Stimulated activated CD4-positive, alpha-beta T cell treated with anti-CD3 and anti-CD28 coated beads, Interleukin-15, amount 100 ng/mL, for 48 hours (primary cell): ENCODE measurements at regions not wholly inside any gene's neighbourhood (a gene's known extent, or its start where the extent isn't known, plus 50 kb on each side); places are given as distances from the start of the nearest gene placed in this dataset.
"Not testable (repeated sequence)": the region's sequence is repeated elsewhere in the genome, so short reads cannot be mapped to it uniquely, and the experiment has no call there.

Source experiments
- DNase-seq, 2 donors: peaks; one replicate each; pipeline ENCODE4 v3.0.0-alpha.2; 2020; ENCODE audit warnings: low read depth in 2 of 2

DNA sequence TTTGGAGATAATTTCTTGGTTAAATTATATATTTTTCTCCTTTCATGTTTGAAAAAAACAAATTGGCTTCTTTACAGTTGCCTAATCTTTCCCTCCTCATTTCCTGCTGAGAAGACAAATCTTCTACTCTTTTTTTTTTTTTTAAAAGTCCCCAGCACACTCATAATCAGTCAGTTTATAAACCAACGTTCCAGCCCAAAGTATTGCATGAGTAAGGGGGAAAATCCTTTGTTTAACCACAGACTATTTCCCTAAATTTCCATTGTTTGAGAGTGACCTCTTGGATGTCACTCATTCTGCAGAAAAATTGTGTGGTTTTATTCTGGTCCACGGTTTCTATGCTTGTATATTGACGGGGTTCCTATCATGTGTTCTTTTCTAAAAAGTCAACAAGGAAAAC lies 55.1 kb upstream of the TLR4 start:
- no peak for DNase-seq

DNA sequence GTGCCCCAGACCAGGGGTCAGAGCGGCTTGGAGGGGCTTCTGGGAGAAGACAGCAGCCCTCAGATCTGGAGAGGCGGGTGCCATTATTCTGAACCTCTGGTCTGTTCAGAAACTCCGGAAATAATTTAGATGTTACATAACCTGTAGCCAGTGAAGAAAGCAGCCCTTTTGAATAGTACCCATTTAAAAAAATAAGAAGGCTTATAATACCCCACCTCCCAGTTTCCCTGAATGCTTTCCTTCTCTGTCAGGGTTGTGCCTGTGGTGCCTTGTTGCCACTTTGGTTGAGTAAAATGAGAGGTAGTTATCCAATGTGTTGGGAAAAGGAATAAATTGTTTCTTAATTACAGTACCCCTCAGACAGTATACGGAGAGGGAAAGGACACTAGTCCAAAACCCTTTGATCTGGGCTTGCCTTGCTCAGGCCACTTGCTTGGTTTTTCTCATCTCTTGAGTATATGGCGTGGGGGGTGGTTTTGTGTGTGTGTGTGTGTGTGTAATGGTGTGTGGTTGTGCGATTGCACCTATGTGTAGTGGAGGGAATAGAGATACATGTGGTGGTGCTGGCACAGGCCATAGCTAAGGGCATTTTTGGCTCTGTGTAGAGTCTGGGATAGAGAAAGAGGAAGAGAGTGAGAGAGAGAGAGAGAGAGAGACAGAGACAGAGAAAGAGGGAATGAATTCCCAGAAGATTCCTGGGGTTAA lies 59.1 kb upstream of the TLR4 start:
- DNase-seq = no peak

DNA sequence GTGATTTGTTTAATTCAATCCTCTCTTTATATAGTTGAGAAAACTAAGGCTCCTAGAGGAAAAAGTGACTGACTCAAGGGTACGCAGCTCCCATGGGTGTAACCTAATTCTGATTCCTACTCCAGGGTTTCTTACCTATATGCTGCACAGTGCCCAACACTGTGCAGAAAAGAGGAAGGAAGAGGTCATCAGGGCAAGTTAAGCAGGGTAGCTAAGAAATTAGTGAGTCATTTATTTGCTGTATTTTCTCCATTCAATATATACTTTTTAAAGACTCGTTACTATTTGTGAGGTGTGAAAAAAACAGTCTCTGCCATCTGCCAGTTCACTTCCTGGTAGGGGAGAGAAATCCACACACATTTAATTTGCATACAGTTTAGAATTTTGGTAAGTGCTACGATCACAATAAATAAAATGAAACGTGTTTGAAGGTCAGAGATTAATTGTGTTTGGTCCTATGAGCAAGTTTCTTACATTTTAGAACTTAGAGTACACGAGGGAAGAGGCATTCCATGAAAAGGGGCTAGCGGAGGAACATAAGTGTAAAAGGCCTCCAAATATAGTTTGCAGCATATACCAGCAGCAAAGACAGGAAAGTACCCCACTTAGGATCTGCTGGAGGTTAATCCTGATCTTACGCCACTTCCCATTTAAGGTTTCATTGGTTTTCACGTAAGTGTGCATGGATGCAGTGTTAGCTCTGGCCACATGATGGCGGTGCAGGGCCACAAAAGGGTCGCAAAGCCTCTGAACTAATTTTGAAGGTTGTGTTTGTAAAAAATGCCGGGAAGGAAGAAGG lies 59.9 kb upstream of the TLR4 start:
- peak; percentile 5 to 33 for DNase-seq

DNA sequence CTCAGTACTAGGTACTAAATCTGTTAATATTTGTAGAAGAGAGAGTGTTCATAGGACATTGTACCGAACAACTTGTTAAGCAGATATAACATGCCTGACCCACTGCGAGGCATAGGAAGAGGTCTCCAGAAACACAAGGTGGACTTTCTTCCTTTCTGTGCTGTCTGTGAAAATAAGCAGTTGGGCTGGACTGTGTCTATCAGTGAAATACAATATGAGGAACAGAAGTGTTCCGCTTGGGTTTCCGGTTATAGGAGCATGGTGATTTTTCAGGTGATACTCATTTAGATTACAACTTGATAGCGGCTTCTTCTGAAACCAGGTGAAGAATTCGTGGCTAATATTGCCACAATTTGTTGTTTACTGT lies 60.9 kb upstream of the TLR4 start:
- DNase-seq = no peak

DNA sequence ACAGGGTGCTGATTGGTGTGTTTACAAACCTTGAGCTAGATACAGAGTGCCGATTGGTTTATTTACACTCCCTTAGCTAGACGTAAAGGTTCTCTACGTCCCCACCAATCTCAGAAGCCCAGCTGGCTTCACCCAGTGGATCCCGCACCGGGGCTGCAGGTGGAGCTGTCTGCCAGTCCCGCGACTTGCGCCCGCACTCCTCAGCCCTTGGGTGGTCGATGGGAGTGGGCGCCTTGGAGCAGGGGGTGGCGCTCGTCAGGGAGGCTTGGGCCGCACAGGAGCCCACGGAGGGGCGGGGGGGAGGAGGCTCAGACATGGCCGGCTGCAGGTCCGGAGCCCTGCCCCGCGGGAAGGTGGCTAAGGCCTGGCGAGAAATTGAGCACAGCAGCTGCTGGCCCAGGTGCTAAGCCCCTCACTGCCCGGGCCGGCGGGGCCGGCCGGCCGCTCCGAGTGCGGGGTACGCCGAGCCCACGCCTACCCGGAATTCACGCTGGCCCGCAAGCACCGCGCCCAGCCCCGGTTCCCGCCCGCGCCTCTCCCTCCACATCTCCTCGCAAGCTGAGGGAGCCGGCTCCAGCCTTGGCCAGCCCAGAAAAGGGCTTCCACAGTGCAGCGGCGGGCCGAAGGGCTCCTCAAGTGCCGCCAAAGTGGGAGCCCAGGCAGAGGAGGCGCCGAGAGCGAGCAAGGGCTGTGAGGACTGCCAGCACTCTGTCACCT lies 61.5 kb upstream of the TLR4 start:
- not testable (repeated sequence) for DNase-seq

DNA sequence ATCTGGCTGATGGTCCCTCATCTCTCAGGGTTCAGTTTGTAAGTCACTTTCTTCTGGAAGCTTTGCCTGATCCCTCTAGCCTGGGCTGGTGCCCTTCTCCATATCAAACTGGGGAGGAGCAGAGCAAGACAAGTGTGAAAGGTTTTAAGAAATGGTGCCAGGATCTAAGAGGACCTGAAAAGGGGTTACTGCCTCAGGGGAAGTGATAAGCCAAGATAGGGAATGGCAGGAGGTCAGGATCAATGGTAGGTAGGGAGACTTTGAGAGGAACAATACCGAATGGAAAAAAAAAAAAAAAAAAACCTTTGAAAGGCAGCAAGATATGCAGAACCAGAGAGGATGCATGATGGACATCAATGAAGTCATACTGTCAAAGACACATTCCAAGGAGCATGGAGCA lies 67.5 kb upstream of the TLR4 start:
- no peak for DNase-seq

DNA sequence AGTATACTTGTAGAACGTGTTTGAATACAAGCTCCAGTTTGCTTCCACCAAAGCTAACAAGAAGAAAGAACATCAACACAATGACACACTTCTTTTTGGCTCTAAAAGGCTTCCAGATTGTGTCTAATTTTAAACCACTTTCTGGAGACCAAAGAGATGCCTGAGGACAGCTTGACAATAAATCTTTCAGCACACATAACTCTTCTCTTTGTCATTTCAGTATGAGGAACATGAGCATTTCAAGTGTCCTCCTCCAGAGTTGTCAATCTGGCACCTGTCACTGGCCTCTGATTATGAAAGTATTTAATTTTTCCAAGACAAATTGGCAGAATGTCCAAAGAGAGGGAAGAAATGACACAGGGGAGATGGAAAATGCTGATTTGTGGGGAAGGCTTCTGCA lies 79.0 kb upstream of the TLR4 start:
- no peak for DNase-seq

DNA sequence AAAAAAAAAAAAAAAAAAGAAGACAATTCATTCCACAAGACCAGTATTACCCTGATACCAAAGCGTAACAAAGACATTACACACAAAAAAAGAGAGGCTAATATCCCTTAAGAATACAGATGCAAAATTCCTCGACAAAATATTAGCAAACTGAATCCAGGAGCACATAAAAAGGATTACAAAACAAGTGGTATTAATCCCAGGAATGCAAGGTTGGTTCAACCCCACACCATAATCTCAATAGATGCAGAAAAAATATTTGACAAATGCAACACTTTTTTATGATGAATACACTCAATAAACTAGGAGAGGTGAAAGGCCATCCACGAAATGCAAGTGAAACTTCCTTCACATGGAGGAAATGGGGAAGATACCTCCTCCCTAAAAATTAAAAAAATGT lies 80.1 kb upstream of the TLR4 start:
- no peak for DNase-seq

DNA sequence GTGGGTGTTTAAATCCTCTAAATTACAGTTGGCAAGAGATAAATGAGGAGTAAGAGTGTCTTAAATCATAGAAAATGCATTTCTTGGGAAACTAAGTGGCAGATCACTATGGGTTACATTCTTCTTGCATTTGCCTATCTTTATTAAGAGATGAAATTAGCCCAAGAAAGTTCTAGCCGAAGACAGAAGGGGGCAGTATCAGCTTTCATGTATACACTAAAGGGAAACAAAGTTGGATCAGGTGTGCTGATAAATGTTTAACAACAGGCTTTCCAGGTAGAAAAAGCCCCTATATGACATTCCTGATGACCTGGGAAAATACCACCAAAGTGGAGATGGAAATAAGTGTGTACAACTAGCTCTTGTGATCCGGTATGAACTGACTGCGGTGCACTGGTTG lies 81.9 kb upstream of the TLR4 start:
- no peak for DNase-seq

DNA sequence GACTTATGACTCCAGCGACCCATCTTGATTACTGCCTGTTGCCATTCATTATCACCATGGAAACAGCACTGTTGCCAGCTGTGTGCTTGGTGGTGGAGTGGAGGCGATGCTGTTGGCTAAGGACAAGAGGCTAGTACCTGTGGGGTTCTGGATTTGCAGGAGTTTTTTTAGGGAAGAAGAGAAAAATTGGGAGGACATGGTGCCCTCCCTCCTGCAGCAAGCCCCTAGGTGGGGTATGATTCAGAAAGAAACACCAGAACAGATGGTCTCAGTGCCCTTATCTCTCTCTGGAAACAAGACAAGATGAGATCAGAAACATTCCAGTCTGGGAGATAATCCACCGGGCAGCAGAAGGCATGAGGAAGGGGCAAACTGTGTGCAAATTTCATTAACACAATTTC lies 87.8 kb upstream of the TLR4 start:
- DNase-seq = no peak

DNA sequence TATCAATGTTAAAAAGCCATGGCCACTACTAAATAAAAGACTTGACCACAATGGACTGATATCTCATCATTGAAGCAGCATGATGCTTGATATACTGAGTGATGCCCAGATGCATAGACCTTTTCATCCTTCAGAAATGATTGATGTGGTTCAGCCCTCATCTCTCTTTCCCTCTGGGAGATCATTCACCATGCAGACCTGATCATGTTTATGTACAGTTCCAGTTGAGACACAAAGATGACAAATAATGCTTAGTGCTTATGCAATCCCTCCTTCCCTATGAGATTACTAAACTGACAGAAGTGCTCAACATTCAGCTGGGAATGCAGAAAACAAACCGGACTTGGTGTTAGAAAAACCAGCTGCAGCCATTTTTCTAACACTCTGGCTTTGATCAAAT lies 91.9 kb upstream of the TLR4 start:
- DNase-seq = no peak

DNA sequence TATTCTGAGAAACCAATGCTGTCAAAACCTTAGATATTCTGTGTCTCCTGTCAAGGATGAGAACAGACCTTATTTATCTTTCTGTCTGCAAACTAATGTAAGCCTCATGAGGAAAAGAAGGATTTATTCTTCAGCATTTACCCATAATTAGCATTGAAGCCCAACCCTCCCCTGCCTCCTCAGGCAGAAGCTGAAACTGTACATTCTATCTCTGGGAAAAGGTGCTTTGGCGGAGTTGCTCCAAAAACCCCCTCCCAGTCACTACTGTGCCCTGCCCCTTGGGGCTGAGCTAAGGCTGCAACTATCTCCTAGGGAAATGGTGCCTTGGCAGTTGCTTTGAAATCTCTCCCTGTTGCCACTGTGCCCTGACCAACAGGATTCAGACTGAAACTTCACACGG lies 106.2 kb upstream of the TLR4 start:
- no peak for DNase-seq

DNA sequence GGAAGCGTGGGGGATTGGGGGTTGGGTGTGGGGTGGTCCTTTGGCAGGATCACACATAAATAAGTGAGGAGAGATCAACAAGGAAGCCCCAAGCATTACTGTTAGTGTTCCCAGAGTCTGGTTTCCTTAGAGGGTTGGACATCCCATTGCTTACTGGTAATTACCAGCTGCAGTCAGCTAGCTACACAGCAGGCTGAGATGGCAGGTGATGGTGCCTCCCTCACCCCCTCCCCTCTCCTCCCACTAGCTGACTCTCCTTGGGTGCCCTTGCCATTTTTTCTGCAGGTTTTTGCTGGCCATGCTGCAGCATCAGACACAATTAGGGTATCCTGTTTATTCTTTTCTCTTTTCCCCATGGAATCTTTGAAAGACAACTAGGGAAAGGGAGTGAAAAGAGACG lies 107.5 kb upstream of the TLR4 start:
- no peak for DNase-seq

DNA sequence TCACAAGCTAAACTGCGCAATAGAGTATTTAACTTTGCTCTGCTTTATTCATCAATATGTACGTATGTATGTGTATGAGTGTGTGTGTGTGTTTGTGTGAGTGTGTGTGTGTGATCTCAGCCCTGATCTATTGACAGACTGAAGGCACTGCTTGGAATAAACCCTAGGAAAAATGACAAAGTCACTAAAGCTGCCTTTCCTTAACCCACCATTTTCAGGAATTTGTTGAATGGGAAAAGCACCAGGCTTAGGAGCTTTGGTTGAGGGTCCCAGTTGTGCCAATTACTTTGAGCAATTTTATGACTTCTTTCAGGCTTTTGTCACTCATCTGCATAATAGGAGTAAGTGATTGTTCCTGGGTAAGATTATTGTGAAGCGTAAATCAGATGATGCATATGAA lies 108.6 kb upstream of the TLR4 start:
- DNase-seq = no peak

DNA sequence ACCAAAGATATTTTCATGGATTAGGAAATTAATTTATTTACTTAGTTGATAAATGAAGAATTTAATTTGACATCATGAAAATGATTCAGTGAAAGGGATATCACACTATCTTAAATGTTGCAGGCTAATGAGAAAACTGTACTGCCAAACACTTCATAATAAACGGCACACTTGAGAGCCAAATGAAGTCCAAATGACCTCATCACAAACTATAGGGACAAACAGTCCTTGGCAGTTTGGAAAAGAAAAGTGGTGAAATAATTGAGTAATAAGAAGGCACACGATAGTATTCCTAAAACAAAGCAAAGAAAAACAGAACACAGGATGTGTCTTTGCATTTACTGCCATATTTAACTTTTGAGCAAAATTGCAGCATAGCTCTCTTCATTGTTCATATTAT lies 116.9 kb upstream of the TLR4 start:
- no peak for DNase-seq

DNA sequence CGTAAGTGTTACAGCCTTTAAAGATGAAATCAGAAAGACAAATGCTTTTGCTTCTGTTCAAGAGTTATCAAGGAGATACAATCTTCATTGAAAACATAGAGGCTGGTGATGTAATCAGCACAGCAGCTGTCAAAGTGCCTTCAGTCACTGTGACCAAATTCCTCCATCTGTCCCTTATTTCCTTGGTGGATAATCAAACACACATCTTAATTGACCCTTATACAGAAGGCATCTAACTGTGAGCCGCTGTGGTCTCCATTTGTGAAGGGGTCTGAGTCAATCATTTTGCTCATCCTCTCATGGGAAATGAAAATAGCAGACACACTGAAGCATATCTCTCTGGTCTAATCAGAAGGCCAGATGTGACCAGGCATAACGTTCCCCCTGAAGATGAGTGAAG lies 130.1 kb upstream of the TLR4 start:
- no peak for DNase-seq

DNA sequence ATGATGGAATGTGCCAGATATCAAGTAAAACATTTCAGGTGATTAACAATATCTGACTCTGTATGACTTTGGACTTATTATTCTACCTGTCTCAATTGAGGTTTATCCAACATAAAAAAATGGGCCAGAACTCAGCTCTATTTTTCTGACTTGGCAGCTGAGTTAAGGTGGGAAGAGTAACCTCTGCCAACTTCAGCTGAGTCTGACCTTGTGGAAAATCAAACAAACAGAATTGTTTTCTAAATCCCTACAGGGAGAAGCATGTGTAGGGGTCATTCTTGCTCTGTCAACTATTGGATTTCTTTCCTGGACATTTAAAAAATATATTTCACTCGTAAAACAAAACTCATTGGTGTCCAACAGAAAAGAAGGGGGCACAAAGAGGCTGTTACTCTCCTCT lies 139.4 kb upstream of the TLR4 start:
- no peak for DNase-seq

DNA sequence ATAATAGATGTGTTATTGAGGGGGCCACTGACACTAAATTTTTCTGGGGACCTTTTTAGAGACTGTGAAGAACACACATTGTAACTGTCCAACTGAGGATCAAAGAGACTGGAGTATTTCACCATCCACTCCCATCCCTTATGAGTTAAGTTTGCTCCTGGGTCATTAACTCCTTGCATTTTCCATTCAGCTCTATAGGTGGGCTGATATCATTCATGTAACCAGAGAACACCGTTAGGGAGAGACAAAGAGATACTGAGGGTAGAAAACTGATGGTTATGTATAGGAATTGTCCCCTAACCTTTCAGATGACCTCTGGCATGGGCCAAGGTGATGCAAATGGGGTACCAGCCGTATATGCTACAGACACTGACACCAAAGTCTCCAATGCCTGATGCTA lies 142.4 kb upstream of the TLR4 start:
- DNase-seq = no peak

DNA sequence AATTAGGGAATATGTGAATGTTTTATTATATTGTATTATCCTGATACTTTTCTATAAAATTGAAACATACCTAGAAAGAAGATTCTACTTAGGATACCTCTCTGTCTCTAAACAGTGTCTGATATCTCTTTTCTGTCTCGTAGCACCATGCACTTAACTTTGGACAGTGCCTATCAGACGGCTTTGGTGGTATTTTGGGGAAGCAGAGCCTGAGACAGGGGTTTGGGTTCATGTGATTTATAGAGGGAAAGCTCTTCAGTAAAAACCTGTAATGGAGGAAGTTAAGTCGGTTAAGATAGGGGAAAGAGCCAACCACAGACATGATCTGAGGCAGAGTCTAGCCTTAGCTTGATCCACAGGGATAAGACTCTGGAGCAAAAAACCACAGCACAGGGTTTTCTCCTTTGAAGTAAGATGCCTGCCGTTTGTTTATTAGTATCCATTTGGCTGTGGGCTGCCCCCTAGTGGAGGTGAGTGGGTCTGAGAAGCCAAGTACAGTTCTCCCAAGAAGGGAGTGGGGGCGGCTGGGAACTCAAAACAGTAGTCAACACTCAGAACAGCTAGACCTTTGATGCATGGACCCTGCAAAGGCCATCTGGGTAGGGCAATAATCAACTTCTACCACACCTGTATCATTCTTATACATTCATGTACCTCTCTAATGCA lies 141.2 kb upstream of the ASTN2 start:
- peak; percentile 4 to 24 for DNase-seq

DNA sequence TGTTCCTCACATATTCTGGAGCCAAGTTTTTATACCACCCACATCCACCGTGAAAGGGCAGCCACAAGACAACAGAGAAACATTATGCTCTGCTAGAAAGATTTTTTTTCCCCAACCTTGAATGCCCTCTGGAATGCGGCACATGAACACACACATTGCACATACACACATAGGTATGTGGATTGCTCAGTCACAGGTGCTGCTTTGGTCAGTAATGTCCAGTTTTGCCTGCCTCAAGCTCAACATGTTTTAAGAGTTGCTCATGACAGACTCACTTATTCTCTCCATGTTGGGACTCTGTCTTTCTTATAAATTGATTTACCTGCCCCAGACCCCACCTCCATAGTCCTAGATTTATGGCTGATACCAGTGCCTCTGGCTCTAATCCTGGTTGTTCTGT lies 138.0 kb upstream of the ASTN2 start:
- DNase-seq = no peak

DNA sequence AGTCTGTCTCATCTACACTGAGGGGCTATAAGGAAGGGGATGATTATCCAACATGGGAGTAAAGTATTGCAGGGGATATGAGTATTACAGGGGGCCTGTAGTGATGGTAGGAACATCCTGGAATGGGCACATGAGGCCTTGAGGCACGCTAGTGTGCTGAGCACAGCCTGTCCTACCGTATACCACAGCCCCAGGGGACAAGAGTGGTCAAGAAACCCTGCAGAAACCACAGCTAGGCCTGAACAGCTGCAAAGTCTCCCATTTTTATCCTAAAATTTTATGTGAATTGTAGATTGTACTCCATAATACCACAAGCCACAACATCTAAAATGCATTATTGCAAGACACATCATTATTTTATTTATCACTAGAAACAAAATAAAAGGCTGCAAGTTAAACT lies 136.3 kb upstream of the ASTN2 start:
- no peak for DNase-seq

DNA sequence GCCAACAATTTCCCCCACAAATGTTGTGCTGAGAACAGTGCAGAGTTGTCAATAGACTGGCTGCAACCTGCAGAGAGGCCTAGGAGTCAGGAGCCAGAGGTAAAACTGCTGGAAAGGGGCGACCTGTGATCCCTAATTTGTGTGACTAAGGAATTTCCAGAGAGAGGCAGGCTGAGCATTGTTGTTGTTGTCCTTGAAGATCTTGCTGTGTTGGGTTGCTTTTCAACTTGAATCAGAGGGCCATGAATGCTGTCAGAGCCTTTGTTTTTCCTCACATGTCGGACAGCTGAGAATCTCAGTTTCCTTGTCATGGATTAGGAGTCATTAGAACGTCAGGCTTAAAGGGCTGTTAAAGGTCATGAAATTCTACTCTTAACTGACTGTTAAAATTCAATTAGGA lies 134.6 kb upstream of the ASTN2 start:
- no peak for DNase-seq

DNA sequence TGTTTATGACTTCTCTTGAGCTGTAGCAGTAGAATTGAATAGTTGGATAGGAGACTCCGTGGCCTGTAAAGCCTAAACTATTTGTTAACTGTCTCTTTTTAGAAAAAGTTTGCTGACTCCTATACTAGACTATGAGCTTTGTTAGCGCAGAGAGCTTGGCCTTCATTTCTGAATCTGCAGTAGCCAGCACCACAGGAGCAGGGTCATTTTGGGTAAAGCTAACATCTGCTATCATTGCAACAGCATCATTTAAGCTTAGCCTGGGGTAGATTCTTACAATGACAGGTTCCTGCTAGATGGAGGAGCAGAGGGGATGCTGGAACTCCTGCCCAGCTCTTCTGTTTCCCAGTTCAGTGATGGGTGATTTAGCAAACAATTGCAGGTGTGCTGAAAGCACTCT lies 133.7 kb upstream of the ASTN2 start:
- DNase-seq = no peak
